ENCODE measurements at regions not wholly inside any gene's neighbourhood (a gene's known extent, or its start where the extent isn't known, plus 50 kb on each side); places are given as distances from the start of the nearest gene placed in this dataset.

DNA sequence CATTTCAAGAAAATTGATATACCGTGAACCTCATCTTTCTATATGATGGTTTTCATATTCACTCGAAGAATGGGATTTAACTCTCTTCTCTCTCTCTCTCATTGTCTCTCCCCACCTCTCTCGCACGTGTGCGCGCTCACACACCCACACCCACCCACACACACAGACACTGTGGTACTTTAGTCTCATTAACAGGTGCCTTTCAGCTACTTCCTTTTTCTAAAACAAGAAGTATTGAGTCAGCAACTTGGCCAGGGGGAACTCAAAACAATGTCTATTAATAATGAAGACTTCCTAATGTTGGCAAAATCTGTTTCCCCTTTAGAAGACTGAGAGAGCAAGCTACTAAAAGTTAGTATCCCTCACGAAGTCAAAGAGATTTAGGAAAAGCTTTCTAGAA, 150.7 kb downstream of the TMCO5A start:
- no peak overlapping the region for H3K27ac Mint-ChIP-seq (ENCODE audit: unreplicated experiment)
- no peaks in the 10 kb centered on the region for H3K9me3 ChIP-seq
- TF ChIP-seq, protein P1, sequence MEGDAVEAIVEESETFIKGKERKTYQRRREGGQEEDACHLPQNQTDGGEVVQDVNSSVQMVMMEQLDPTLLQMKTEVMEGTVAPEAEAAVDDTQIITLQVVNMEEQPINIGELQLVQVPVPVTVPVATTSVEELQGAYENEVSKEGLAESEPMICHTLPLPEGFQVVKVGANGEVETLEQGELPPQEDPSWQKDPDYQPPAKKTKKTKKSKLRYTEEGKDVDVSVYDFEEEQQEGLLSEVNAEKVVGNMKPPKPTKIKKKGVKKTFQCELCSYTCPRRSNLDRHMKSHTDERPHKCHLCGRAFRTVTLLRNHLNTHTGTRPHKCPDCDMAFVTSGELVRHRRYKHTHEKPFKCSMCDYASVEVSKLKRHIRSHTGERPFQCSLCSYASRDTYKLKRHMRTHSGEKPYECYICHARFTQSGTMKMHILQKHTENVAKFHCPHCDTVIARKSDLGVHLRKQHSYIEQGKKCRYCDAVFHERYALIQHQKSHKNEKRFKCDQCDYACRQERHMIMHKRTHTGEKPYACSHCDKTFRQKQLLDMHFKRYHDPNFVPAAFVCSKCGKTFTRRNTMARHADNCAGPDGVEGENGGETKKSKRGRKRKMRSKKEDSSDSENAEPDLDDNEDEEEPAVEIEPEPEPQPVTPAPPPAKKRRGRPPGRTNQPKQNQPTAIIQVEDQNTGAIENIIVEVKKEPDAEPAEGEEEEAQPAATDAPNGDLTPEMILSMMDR (IDR thresholded peaks at IDR 0.05; ENCODE audit: insufficient read depth in 1 of 2, low read depth in 1 of 2, low read length in 1 of 2, severe bottlenecking in 1 of 2, unreplicated experiment in 1 of 2), result no peak
- no peak overlapping the region for H3K4me3 ChIP-seq (ENCODE audit: low read depth, low read length)
- DNase-seq, result no peak
- H3K4me1 ChIP-seq, result no peaks in the 10 kb centered on the region
- no peaks in the 10 kb centered on the region for H3K36me3 Mint-ChIP-seq (ENCODE audit: insufficient read depth, unreplicated experiment)
- H3K27me3 Mint-ChIP-seq (ENCODE audit: insufficient read depth, unreplicated experiment), result no peaks in the 10 kb centered on the region
- no peaks in the 10 kb centered on the region for H3K4me1 Mint-ChIP-seq (ENCODE audit: low read depth, unreplicated experiment)
- no peaks in the 10 kb centered on the region for H3K27me3 ChIP-seq (replicated peaks; ENCODE audit: control insufficient read depth, insufficient read depth, low read length)
- no peaks in the 10 kb centered on the region for H3K9me3 Mint-ChIP-seq (ENCODE audit: unreplicated experiment)
- CTCF ChIA-PET, result no interaction called here
- no peaks in the 10 kb centered on the region for H3K36me3 ChIP-seq (ENCODE audit: control insufficient read depth, insufficient read depth, low read length)
- POLR2A ChIA-PET, result no interaction called here
- H3K4me3 Mint-ChIP-seq (ENCODE audit: unreplicated experiment), result no peak overlapping the region
- intact Hi-C loops (cut with micrococcal nuclease; ENCODE audit: unreplicated experiment), result no loop called here
- BruUV-seq (replicated peaks), result no TSS peak

DNA sequence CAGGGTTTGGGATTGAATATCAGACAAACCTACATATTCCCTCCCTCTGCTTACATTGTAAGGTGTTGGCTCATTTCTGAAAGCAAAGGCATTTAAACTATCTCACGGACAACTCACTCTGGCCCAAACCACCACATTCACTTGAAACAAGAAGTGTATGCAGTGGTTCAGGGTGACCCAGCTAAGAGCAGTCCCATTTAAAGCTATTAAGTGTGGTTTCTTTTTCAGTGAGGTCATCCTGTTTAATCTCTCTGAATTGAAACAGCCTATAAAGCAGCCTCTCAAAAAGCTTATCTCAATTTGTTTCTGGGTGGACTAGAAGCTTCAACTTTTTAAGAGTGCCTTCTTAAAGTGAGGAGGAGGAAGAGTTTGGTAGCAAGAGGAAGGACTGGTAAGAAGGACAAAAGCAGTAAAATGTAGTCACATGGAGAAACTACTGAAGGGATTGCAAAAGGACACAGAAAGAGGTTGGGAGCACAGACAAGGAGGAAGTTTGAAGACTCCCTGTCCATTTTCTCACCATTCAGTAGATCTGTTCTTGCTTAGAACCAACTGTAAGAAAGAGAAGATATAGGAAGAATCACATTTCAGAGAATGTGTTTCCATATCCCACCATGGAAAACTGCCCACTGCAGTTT, 151.6 kb downstream of the TMCO5A start:
- Histone ChIP-seq H3K27me3 (replicated peaks; ENCODE audit: control insufficient read depth, insufficient read depth, low read length) (no peaks in the 10 kb centered on the region), H3K4me1 (no peaks in the 10 kb centered on the region), H3K4me3 (ENCODE audit: low read depth, low read length) (no peak overlapping the region), H3K36me3 (ENCODE audit: control insufficient read depth, insufficient read depth, low read length) (no peaks in the 10 kb centered on the region), H3K9me3 (no peaks in the 10 kb centered on the region)
- ChIA-PET POLR2A (no interaction called here), CTCF (no interaction called here)
- no peak for DNase-seq
- H3K4me3 Mint-ChIP-seq (ENCODE audit: unreplicated experiment), result no peak overlapping the region
- no peaks in the 10 kb centered on the region for H3K36me3 Mint-ChIP-seq (ENCODE audit: insufficient read depth, unreplicated experiment)
- no peaks in the 10 kb centered on the region for H3K9me3 Mint-ChIP-seq (ENCODE audit: unreplicated experiment)
- intact Hi-C loops (cut with micrococcal nuclease; ENCODE audit: unreplicated experiment), result no loop called here
- no TSS peak for BruUV-seq (replicated peaks)
- no peaks in the 10 kb centered on the region for H3K27me3 Mint-ChIP-seq (ENCODE audit: insufficient read depth, unreplicated experiment)
- no peaks in the 10 kb centered on the region for H3K4me1 Mint-ChIP-seq (ENCODE audit: low read depth, unreplicated experiment)
- no peak overlapping the region for H3K27ac Mint-ChIP-seq (ENCODE audit: unreplicated experiment)
- TF ChIP-seq, protein P1 (IDR thresholded peaks at IDR 0.05; ENCODE audit: insufficient read depth in 1 of 2, low read depth in 1 of 2, low read length in 1 of 2, severe bottlenecking in 1 of 2, unreplicated experiment in 1 of 2), result no peak

DNA sequence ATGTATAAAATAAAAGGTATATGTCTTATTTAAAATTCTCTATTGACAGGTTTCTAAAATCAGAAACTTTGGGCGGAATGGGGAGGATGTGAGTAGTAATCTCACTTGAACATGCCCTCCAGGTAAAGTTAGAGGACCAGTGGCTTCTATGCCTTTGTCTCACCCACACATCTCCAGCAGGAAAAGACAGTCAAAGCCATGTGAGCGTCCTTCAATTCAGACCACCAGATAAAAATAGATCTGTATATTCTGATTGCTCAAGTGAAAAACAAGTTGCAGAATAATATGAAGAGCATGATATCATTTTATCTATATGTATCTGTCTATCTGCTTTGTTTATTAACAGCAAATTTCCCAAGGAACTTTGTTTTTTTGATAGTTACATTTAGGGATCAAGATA, 152.2 kb downstream of the TMCO5A start:
- BruUV-seq (replicated peaks), result no TSS peak
- ChIA-PET POLR2A (no interaction called here), CTCF (no interaction called here)
- no peaks in the 10 kb centered on the region for H3K36me3 ChIP-seq (ENCODE audit: control insufficient read depth, insufficient read depth, low read length)
- Mint-ChIP-seq H3K27me3 (ENCODE audit: insufficient read depth, unreplicated experiment) (no peaks in the 10 kb centered on the region), H3K9me3 (ENCODE audit: unreplicated experiment) (no peaks in the 10 kb centered on the region), H3K4me3 (ENCODE audit: unreplicated experiment) (no peak overlapping the region), H3K27ac (ENCODE audit: unreplicated experiment) (no peak overlapping the region), H3K36me3 (ENCODE audit: insufficient read depth, unreplicated experiment) (no peaks in the 10 kb centered on the region), H3K4me1 (ENCODE audit: low read depth, unreplicated experiment) (no peaks in the 10 kb centered on the region)
- no peaks in the 10 kb centered on the region for H3K9me3 ChIP-seq
- H3K27me3 ChIP-seq (replicated peaks; ENCODE audit: control insufficient read depth, insufficient read depth, low read length), result no peaks in the 10 kb centered on the region
- no peak overlapping the region for H3K4me3 ChIP-seq (ENCODE audit: low read depth, low read length)
- DNase-seq, result no peak
- no peaks in the 10 kb centered on the region for H3K4me1 ChIP-seq
- intact Hi-C loops (cut with micrococcal nuclease; ENCODE audit: unreplicated experiment), result no loop called here
- TF ChIP-seq, protein P1 (IDR thresholded peaks at IDR 0.05; ENCODE audit: insufficient read depth in 1 of 2, low read depth in 1 of 2, low read length in 1 of 2, severe bottlenecking in 1 of 2, unreplicated experiment in 1 of 2), result no peak

Measured in Caco-2 (cell line).